Ureter (tissue), 1 donor: ENCODE measurements at regions not wholly inside any gene's neighbourhood (a gene's known extent, or its start where the extent isn't known, plus 50 kb on each side); places are given as distances from the start of the nearest gene placed in this dataset.
"Not testable (repeated sequence)": the region's sequence is repeated elsewhere in the genome, so short reads cannot be mapped to it uniquely, and the experiment has no call there.

Experiments used
- DNase-seq: peaks from one replicate; pipeline ENCODE4 v3.0.0-alpha.2; 2020; ENCODE audit warnings: low spot score
- donor health status: DM: yes; HTN: yes; CAD: no.

GRCh38 chr14:21768875-21769257 is 95.2 kb upstream of the OR4E1 start:
- no peak for DNase-seq

GRCh38 chr14:21768116-21768874 is 94.7 kb upstream of the OR4E1 start:
- DNase-seq: no peak

- DNase-seq: not testable (repeated sequence)
Measured at GRCh38 chr14:21760360-21760759, 86.7 kb upstream of the OR4E1 start.

- no peak for DNase-seq
Measured at GRCh38 chr14:21749306-21749868, 75.8 kb upstream of the OR4E1 start.

GRCh38 chr14:21748869-21749303 is 75.3 kb upstream of the OR4E1 start:
- no peak for DNase-seq

GRCh38 chr14:21735639-21736307 is 62.2 kb upstream of the OR4E1 start:
- DNase-seq: no peak

- no peak for DNase-seq
Measured at GRCh38 chr14:21735200-21735599, 61.6 kb upstream of the OR4E1 start.

GRCh38 chr14:21734457-21735074 is 60.9 kb upstream of the OR4E1 start:
- DNase-seq: no peak

GRCh38 chr14:21729703-21730233 is 56.1 kb upstream of the OR4E1 start:
- DNase-seq: no peak

GRCh38 chr14:21725250-21725649 is 51.6 kb upstream of the OR4E1 start:
- no peak for DNase-seq

GRCh38 chr14:21724090-21724973 is 50.7 kb upstream of the OR4E1 start:
- no peak for DNase-seq

- DNase-seq: no peak
Measured at GRCh38 chr14:21723431-21724045, 49.9 kb upstream of the OR4E1 start.
